ENCODE measurements at regions not wholly inside any gene's neighbourhood (a gene's known extent, or its start where the extent isn't known, plus 50 kb on each side); places are given as distances from the start of the nearest gene placed in this dataset.
"Not testable (repeated sequence)": the region's sequence is repeated elsewhere in the genome, so short reads cannot be mapped to it uniquely, and the experiment has no call there.

DNA sequence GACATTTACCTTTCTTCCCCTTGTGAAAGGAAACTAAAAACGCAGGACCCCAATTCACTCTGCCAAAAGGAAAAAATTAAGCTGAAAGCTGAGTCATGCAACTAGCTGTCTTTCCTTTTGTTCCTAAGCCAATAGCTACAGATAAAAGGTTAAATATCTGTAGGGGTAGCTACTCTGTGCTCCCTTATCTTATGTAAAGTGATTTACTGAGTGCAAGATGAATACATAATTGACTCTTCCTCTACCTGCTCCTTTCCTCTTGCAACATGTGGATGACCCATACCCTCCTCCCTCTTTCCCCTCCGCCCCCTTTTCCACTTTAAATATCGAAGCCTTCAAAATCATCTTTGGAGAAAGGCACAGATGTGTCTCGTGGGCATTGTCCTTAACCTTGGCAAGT lies 68.0 kb upstream of the ZNF157 start:
- no peak for DNase-seq

DNA sequence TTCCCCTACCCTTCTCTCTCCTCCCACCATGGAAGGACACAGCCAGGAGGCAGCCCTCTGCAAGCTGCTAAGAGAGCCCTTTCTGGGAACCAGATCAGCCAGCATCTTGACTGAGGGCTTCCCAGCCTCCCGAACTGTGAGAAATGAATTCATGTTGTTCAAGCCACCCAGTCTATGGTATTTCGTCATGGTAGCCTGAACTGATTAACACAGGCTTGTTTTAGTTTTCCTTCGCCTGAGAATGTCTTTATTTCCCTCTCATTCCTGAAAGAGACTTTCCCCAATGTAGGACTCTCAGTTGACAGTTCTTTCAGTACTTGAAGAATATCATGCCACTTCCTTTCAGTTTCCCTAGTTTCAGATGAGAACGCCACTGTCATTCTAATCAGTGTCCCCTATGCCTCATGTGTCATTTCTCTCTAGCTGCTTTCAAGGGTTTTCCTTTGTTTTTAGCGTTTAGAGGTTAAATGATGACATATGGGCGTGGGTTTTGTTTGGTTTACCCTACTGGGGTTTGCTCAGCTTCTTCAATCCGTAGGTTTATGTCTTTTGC lies 63.8 kb upstream of the ZNF157 start:
- not testable (repeated sequence) for DNase-seq

DNA sequence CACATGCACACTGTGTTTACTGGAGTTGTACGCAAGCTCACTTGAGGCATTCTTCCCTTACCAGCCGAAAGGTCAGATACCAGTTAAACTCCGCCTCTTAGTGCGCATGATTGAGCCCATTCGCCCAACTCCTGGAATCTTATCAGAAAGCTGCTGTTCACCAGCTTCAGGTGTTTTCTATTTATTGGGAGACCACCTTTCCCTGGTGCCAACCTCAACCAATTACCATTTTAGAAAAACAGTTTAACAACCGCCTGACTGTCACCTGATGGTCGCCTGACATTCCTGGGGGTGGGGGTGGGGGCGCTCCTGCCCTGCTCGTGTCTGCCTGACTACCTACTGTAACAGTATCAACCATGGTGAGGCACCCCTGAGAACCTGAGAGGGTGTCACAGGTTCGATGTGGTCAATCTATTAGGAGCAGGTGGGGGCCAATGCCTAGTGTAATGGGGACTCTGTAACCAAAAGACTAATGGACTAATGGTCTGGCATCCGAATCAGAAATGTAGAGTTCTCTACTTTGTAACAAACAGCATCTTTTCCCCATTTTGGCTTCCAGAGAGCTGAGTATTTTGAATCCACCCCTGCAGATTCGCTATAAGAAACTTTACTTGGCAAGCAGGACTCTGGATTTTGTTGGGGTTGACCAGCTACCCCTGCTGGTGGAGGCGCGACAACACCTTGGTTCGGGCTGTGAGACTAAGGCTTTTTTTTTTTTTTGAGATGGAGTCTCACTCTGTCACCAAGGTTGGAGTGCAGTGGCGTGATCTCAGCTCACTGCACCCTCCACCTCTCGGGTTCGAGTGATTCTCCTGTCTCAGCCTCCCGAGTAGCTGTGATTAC lies 58.2 kb upstream of the ZNF157 start:
- peak; percentile 46 to 49 for DNase-seq

DNA sequence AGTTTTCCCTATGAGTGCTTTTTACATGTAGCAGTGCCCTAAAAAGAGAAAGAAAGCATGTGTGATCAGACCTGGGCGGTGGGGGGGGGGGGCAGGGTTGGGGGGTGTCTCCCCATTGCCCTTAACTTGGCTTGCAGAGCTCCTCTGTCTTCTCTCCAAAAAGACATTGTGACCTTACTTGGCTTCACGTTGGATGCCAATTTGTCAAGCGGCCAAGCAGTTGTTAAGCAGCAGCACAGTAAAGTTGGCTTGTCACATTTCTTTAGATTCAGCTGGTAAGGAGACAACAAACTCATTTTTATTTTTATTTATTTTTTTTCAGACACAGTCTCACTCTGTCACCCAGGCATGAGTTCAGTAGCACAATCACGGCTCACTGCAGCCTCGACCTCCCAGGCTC lies 57.3 kb upstream of the ZNF157 start:
- no peak for DNase-seq

DNA sequence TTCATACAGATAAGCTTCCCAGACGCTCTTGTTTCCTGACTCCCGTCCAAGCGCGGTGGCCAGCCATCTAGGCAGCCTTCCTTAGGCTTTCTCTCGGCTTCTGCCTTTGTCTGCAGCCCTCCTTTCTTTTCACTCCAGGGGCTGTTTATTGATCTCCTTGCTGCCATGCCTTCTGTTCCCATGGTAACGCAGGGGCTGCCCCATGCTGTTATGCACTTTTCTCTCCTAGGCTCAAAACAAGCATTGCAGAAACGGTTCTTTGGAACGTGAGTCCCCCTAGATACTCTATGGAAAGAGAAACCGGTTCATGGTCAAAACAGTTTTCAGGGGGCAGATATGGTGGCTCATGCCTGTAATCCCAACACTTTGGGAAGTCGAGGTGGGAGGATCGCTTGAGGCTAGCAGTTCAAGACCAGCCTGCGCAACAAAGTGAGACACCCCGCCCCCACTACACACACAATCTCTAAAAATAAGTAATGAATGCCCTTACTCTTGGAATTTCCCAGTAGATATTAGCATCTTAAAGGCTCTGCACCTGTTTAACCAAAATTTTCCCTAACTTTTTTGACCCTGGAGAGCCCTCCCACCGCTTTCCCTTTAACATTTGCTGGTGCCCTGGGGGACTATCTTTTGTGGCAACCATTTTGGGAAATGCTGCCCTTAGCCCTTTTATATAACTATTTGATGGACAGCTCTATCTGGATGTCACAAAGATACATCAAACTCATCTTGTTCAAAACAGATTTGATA lies 53.9 kb upstream of the ZNF157 start:
- DNase-seq: no peak

Data from CD4-positive, alpha-beta T cell treated with Interleukin-1 beta for 1 hour (primary cell).